Neural progenitor cell (in vitro differentiated cells): ENCODE measurements at regions not wholly inside any gene's neighbourhood (a gene's known extent, or its start where the extent isn't known, plus 50 kb on each side); places are given as distances from the start of the nearest gene placed in this dataset.

ENCODE experiments used
- DNase-seq: peaks from one replicate; pipeline ENCODE4 v3.0.0-alpha.2; 2016; ENCODE audit warnings: low spot score
- H2AFZ ChIP-seq: fragments of 200-600 bp; sonication (generic); replicated peaks from 2 replicates; pipeline ENCODE4 v1.6.1; 2016; ENCODE audit warnings: antibody characterized with exemption
- H3F3A ChIP-seq: fragments of 200-600 bp; sonication (generic); 2 replicates; pipeline ENCODE4 v1.6.1; 2016; ENCODE audit warnings: antibody characterized with exemption, low read depth
- H3K27ac ChIP-seq: fragments of 200-600 bp; sonication (generic); 2 replicates; pipeline ENCODE4 v1.5.1; 2016; ENCODE audit warnings: mild to moderate bottlenecking
- H3K27me3 ChIP-seq: fragments of 200-600 bp; sonication (generic); 2 replicates; pipeline ENCODE4 v1.6.1; 2016; ENCODE audit warnings: mild to moderate bottlenecking, moderate library complexity
- H3K36me3 ChIP-seq: fragments of 200-600 bp; sonication (generic); 2 replicates; pipeline ENCODE4 v1.5.1; 2016
- H3K4me1 ChIP-seq: fragments of 200-600 bp; sonication (generic); 2 replicates; pipeline ENCODE4 v1.6.1; 2016; ENCODE audit warnings: mixed run types
- H3K4me2 ChIP-seq: fragments of 200-600 bp; sonication (generic); 2 replicates; pipeline ENCODE4 v1.6.1; 2016
- H3K4me3 ChIP-seq: fragments of 200-600 bp; sonication (generic); 2 replicates; pipeline ENCODE4 v1.5.1; 2016
- H3K79me2 ChIP-seq: fragments of 200-600 bp; sonication (generic); 2 replicates; pipeline ENCODE4 v1.6.1; 2016; ENCODE audit warnings: low read depth
- H3K9ac ChIP-seq: fragments of 200-600 bp; sonication (generic); 2 replicates; pipeline ENCODE4 v1.6.1; 2016
- H3K9me3 ChIP-seq: fragments of 200-600 bp; sonication (generic); 2 replicates; pipeline ENCODE4 v1.5.1; 2016; ENCODE audit warnings: low read depth
- H4K20me1 ChIP-seq: fragments of 200-600 bp; sonication (generic); 2 replicates; pipeline ENCODE4 v1.6.1; 2016; ENCODE audit warnings: low read depth
- H3K27ac Mint-ChIP-seq: 3 replicates; pipeline ENCODE4 v1.8.0; 2021; ENCODE audit warnings: mixed read lengths
- H3K27me3 Mint-ChIP-seq: 2 replicates; pipeline ENCODE4 v1.8.0; 2022; ENCODE audit warnings: low read depth, mild to moderate bottlenecking, inconsistent platforms, moderate library complexity, mixed read lengths; ENCODE audit not compliant: insufficient read depth
- H3K36me3 Mint-ChIP-seq: 3 replicates; pipeline ENCODE4 v1.8.0; 2021; ENCODE audit warnings: mixed read lengths
- H3K4me1 Mint-ChIP-seq: 3 replicates; pipeline ENCODE4 v1.8.0; 2021; ENCODE audit warnings: mixed read lengths
- H3K4me3 Mint-ChIP-seq: 3 replicates; pipeline ENCODE4 v1.8.0; 2021; ENCODE audit warnings: mild to moderate bottlenecking, moderate library complexity, mixed read lengths
- H3K9me3 Mint-ChIP-seq: 3 replicates; pipeline ENCODE4 v1.8.0; 2020; ENCODE audit warnings: mixed read lengths
- CTCF ChIP-seq: fragments of 200-600 bp; sonication (generic); IDR thresholded peaks from 2 replicates; pipeline ENCODE4 v1.5.1; 2017; ENCODE audit warnings: antibody characterized with exemption, mild to moderate bottlenecking
- EZH2 ChIP-seq: fragments of 200-600 bp; sonication (generic); IDR thresholded peaks from 2 replicates; pipeline ENCODE4 v1.6.1; 2017; ENCODE audit warnings: antibody characterized with exemption, mild to moderate bottlenecking, moderate library complexity
- EZH2phosphoT487 ChIP-seq: fragments of 200-600 bp; sonication (generic); IDR thresholded peaks from 2 replicates; pipeline ENCODE4 v1.6.1; 2017; ENCODE audit warnings: antibody characterized with exemption

GRCh38 chr9:1369297-1369696 is 319.1 kb downstream of the DMRT2 start:
- Mint-ChIP-seq H3K27ac (no peak overlapping the region), H3K27me3 (no peaks in the 10 kb centered on the region), H3K9me3 (no peaks in the 10 kb centered on the region), H3K4me3 (no peak overlapping the region), H3K36me3 (no peaks in the 10 kb centered on the region), H3K4me1 (no peaks in the 10 kb centered on the region)
- Histone ChIP-seq H3K27ac (no peak overlapping the region), H4K20me1 (no peaks in the 10 kb centered on the region), H3K4me2 (no peak overlapping the region), H3K4me3 (no peak overlapping the region), H3F3A (no peaks in the 10 kb centered on the region), H2AFZ (no peak overlapping the region), H3K36me3 (no peaks in the 10 kb centered on the region), H3K4me1 (no peaks in the 10 kb centered on the region), H3K9ac (no peak overlapping the region), H3K27me3 (no peaks in the 10 kb centered on the region), H3K79me2 (no peaks in the 10 kb centered on the region), H3K9me3 (peaks cover 27% of the 10 kb centered on the region)
- TF ChIP-seq EZH2phosphoT487 (no peak), CTCF (no peak), EZH2 (no peak)
- DNase-seq: no peak

GRCh38 chr9:1373445-1373844 is 323.3 kb downstream of the DMRT2 start:
- H3K9me3 ChIP-seq: peaks cover 18% of the 10 kb centered on the region
- no peaks in the 10 kb centered on the region for H3K9me3 Mint-ChIP-seq

GRCh38 chr9:1383899-1384455 is 333.8 kb downstream of the DMRT2 start:
- Histone ChIP-seq H3K79me2 (no peaks in the 10 kb centered on the region), H3F3A (no peaks in the 10 kb centered on the region), H3K27ac (no peak overlapping the region), H3K36me3 (no peaks in the 10 kb centered on the region), H3K9me3 (peaks cover 30% of the 10 kb centered on the region), H2AFZ (no peak overlapping the region), H4K20me1 (no peaks in the 10 kb centered on the region), H3K4me3 (no peak overlapping the region), H3K4me1 (no peaks in the 10 kb centered on the region), H3K4me2 (no peak overlapping the region), H3K9ac (no peak overlapping the region), H3K27me3 (no peaks in the 10 kb centered on the region)
- no peak for DNase-seq
- TF ChIP-seq EZH2 (no peak), EZH2phosphoT487 (no peak), CTCF (no peak)
- Mint-ChIP-seq H3K27me3 (peaks cover 2% of the 10 kb centered on the region), H3K4me1 (no peaks in the 10 kb centered on the region), H3K4me3 (no peak overlapping the region), H3K36me3 (no peaks in the 10 kb centered on the region), H3K27ac (no peak overlapping the region), H3K9me3 (no peaks in the 10 kb centered on the region)

More at GRCh38 chr9:1373445-1373844, 323.3 kb downstream of the DMRT2 start:
- H3K79me2 ChIP-seq: no peaks in the 10 kb centered on the region
- Mint-ChIP-seq H3K27me3 (no peaks in the 10 kb centered on the region), H3K4me3 (no peak overlapping the region), H3K27ac (no peak overlapping the region), H3K4me1 (no peaks in the 10 kb centered on the region), H3K36me3 (no peaks in the 10 kb centered on the region)
- H3K4me2 ChIP-seq: no peak overlapping the region
- no peaks in the 10 kb centered on the region for H3F3A ChIP-seq
- no peak overlapping the region for H2AFZ ChIP-seq
- H3K9ac ChIP-seq: no peak overlapping the region
- no peaks in the 10 kb centered on the region for H3K4me1 ChIP-seq
- H3K4me3 ChIP-seq: no peak overlapping the region
- H3K27ac ChIP-seq: no peak overlapping the region
- no peak for TF ChIP-seq CTCF
- TF ChIP-seq EZH2: no peak
- TF ChIP-seq EZH2phosphoT487: no peak
- H4K20me1 ChIP-seq: no peaks in the 10 kb centered on the region
- no peak for DNase-seq
- no peaks in the 10 kb centered on the region for H3K27me3 ChIP-seq
- no peaks in the 10 kb centered on the region for H3K36me3 ChIP-seq
